DMS114 treated with DMSO at 0.1 percent for 48 hours (cell line): ENCODE measurements at regions not wholly inside any gene's neighbourhood (a gene's known extent, or its start where the extent isn't known, plus 50 kb on each side); places are given as distances from the start of the nearest gene placed in this dataset.

Source experiments
- DNase-seq: peaks from one replicate; lab custom pipeline; 2025; ENCODE audit not compliant: unreplicated experiment; lab: John Stamatoyannopoulos, UW

- no peak for DNase-seq
These were observed 56.9 kb upstream of the IVNS1ABP start for GRCh38 chr1:185373813-185374529.

GRCh38 chr1:185369786-185370185 is 52.7 kb upstream of the IVNS1ABP start:
- no peak for DNase-seq

- DNase-seq, result no peak
These were observed 52.0 kb upstream of the IVNS1ABP start for GRCh38 chr1:185368913-185369491.

GRCh38 chr1:185368313-185368855 is 51.3 kb upstream of the IVNS1ABP start:
- no peak for DNase-seq

DNA sequence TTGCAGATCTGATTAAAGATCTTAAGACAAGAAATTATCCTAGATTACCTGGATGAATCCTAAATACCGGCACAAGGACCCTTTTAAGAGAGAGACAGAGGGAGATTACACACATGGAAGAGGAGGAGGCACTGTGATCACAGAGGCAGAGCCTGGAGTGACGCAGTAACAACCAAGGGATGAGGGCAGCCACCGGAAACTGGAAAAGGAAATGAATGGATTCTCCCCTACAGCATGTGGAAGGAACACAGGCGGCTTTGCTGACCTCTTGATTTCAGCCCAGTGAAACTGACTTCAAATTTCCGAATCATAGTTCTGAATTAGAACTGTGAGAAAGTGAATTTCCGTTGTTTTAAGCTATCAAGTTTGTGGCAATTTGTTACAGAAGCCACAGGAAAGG is 50.2 kb upstream of the IVNS1ABP start:
- DNase-seq, result no peak
